Loucy (cell line): ENCODE measurements at regions not wholly inside any gene's neighbourhood (a gene's known extent, or its start where the extent isn't known, plus 50 kb on each side); places are given as distances from the start of the nearest gene placed in this dataset.

Experiments used
- CTCF ChIP-seq: fragments of 200-600 bp; sonication (generic); conservative IDR thresholded peaks from 2 replicates; pipeline ENCODE4 v1.5.1; 2014; ENCODE audit warnings: mild to moderate bottlenecking, antibody characterized with exemption, low read length
- EZH2phosphoT487 ChIP-seq: fragments of 200-600 bp; IDR thresholded peaks from 2 replicates; pipeline ENCODE4 v1.6.1; 2018; ENCODE audit warnings: antibody characterized with exemption, mild to moderate bottlenecking, moderate library complexity, borderline replicate concordance

GRCh38 chr5:97242341-97242740 lies 59.3 kb upstream of the RIOK2 start:
- TF ChIP-seq CTCF = no peak
- no peak for TF ChIP-seq EZH2phosphoT487
